Stomach (tissue), 8 donors: ENCODE measurements at regions not wholly inside any gene's neighbourhood (a gene's known extent, or its start where the extent isn't known, plus 50 kb on each side); places are given as distances from the start of the nearest gene placed in this dataset.

ENCODE experiments used
- DNase-seq, 2 donors: peaks; one replicate each; pipeline versions ENCODE4 v3.0.0 to v3.0.0-alpha.2; 2013 to 2019
- H3K27ac ChIP-seq, 5 donors: fragments of 200-600 bp in 4 of 5; sonication (generic) in 4 of 5; one replicate each; pipeline ENCODE4 v1.5.1; 2013 to 2019; ENCODE audit warnings: mild to moderate bottlenecking in 1 of 5, moderate library complexity in 1 of 5
- H3K27me3 ChIP-seq, 3 donors: fragments of 200-600 bp; sonication (generic); one replicate each; pipeline ENCODE4 v1.5.1; 2017 to 2019; ENCODE audit warnings: mixed run types in 1 of 3
- H3K36me3 ChIP-seq, 4 donors: fragments of 200-600 bp; sonication (generic); 1 replicate in 3 of 4; 2 replicates in 1 of 4; pipeline ENCODE4 v1.5.1; 2016 to 2019
- H3K4me1 ChIP-seq, 4 donors: fragments of 200-600 bp; sonication (generic); one replicate each; pipeline ENCODE4 v1.5.1; 2016 to 2019
- H3K4me3 ChIP-seq, 4 donors: fragments of 200-600 bp; sonication (generic) in 3 of 4; one replicate each; pipeline ENCODE4 v1.5.1; 2016 to 2019; ENCODE audit warnings: mild to moderate bottlenecking in 1 of 4
- H3K9me3 ChIP-seq, 4 donors: fragments of 200-600 bp; sonication (generic); one replicate each; pipeline ENCODE4 v1.5.1; 2016 to 2019
- EP300 ChIP-seq: sonication (generic); formaldehyde crosslinking; IDR thresholded peaks from one replicate; pipeline ENCODE4 v1.6.1; 2017; ENCODE audit warnings: antibody characterized with exemption
- POLR2A ChIP-seq, 4 donors: fragments of 450-650 bp; IDR thresholded peaks; one replicate each; pipeline ENCODE4 v1.6.1; 2016; ENCODE audit warnings: antibody characterized with exemption in 4 of 4, control low read depth in 2 of 4, mild to moderate bottlenecking in 1 of 4, moderate library complexity in 1 of 4
- POLR2AphosphoS5 ChIP-seq, 3 donors: sonication (generic); formaldehyde crosslinking; IDR thresholded peaks; one replicate each; pipeline ENCODE4 v1.6.1; 2016; ENCODE audit warnings: antibody characterized with exemption in 3 of 3
- WGBS, 5 donors: extraction: QIAGEN DNeasy Blood & Tissue Kit in 3 of 5; methylation state at CpG; one replicate each; pipeline versions ENCODE4 v1.1.5 to v1.1.7; 2013 to 2018; 5-methylcytosine and 5-hydroxymethylcytosine counted together
- intact Hi-C: fragments of 100-400 bp; cut with DNase I; formaldehyde crosslinking; loops from one replicate; pipeline ENCODE4 v1.15.1; 2023; ENCODE audit warnings: low total_unique reads
- TF ChIP-seq, protein P1 (sequence below), 7 experiments: fragments of 450-650 bp in 4 of 7; fragments of 200-600 bp in 3 of 7; sonication (generic) in 3 of 7; IDR thresholded peaks; one replicate each; pipeline ENCODE4 v1.5.1; 2016 to 2019; ENCODE audit warnings: antibody characterized with exemption in 7 of 7, control low read depth in 2 of 7, mild to moderate bottlenecking in 1 of 7
- donor health status: healthy with polysubstance abuse.
- donor health status: Bipolar disorder and iron deficiency.
- donor health status: healthy.

DNA sequence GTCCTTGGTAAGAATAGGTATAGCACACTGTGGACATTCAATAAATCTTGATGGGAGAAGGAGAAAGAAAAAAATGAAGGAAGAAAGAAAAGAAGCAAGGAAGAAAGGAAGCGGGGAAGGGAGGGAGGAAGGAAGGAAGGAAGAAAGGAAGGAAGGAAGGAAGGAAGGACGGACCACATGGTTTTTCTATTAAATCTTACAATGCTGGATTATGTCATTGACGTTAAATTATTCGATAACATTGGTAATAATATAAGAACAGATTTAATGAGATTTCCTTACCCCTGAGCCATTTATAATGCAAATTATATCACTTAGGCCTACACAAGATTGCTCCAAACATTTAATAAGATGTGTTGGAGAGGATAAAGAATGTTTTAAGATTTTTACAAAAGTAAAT is 124.9 kb upstream of the SYT1 start:
- Histone ChIP-seq H3K36me3 (no peaks in the 10 kb centered on the region), H3K9me3 (no peaks in the 10 kb centered on the region), H3K27ac (no peak overlapping the region), H3K27me3 (no peaks in the 10 kb centered on the region), H3K4me1 (no peaks in the 10 kb centered on the region), H3K4me3 (no peak overlapping the region)
- intact Hi-C loops: no loop called here
- 69 to 93% (median 91%) methylated on average over 4 of the region's 4 CpGs for WGBS, 5 donors
- TF ChIP-seq, protein P1, sequence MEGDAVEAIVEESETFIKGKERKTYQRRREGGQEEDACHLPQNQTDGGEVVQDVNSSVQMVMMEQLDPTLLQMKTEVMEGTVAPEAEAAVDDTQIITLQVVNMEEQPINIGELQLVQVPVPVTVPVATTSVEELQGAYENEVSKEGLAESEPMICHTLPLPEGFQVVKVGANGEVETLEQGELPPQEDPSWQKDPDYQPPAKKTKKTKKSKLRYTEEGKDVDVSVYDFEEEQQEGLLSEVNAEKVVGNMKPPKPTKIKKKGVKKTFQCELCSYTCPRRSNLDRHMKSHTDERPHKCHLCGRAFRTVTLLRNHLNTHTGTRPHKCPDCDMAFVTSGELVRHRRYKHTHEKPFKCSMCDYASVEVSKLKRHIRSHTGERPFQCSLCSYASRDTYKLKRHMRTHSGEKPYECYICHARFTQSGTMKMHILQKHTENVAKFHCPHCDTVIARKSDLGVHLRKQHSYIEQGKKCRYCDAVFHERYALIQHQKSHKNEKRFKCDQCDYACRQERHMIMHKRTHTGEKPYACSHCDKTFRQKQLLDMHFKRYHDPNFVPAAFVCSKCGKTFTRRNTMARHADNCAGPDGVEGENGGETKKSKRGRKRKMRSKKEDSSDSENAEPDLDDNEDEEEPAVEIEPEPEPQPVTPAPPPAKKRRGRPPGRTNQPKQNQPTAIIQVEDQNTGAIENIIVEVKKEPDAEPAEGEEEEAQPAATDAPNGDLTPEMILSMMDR (IDR thresholded peaks at IDR 0.05): no peak
- TF ChIP-seq POLR2A (IDR thresholded peaks at IDR 0.05): no peak
- TF ChIP-seq POLR2AphosphoS5 (IDR thresholded peaks at IDR 0.05): no peak
- no peak for TF ChIP-seq EP300
- no peak for DNase-seq

DNA sequence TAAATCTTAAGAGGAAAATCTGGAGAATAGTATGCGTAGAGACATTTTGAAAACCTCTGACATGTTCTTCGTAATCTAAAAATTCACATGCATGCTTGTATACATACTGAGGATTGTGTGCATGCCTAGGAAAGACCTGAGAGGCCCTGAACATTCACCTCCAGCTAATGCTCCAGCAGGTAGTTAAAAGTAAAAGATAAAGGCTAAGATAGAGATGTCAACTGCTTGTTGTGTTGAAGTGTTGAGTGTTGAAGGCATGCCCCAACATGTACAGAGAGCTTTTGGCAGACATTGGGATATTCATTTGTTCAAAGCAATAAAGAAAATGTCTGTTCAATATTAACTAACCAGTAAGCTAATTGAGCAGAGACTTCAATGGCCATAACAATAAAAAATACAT is 118.6 kb upstream of the SYT1 start:
- DNase-seq: no peak
- Histone ChIP-seq H3K4me1 (no peaks in the 10 kb centered on the region), H3K4me3 (no peak overlapping the region), H3K36me3 (no peaks in the 10 kb centered on the region), H3K27ac (no peak overlapping the region), H3K27me3 (no peaks in the 10 kb centered on the region), H3K9me3 (no peaks in the 10 kb centered on the region)
- whole genome bisulfite sequencing, 5 donors: 81 to 89% (median 83%) methylated on average over 2 of the region's 2 CpGs
- TF ChIP-seq EP300 (no peak), POLR2A (IDR thresholded peaks at IDR 0.05) (no peak), POLR2AphosphoS5 (IDR thresholded peaks at IDR 0.05) (no peak)
- TF ChIP-seq, protein P1 (IDR thresholded peaks at IDR 0.05): no peak
- intact Hi-C loops: no loop called here

DNA sequence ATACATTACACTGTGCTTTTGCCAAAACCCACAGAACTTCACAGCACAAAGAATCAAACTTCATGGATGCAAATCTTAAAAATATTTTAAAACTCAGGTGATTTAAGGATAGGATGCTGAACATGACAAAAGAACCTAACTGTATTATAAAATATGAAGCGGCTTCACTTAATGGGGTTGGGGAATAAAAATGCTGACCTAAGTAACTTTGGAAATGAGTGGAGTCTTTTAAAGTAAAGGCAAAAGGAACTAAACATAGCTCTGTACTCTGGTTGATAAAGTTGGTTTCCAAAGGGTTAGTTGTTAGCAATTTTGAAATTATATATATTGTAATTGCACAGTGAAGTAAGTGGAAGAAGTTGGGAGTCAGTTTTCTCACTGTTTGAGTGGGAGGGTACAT is 111.5 kb upstream of the SYT1 start:
- DNase-seq: no peak
- no peak overlapping the region for H3K4me3 ChIP-seq
- 88 to 96% (median 96%) methylated on average over 1 of the region's 1 CpG for WGBS, 5 donors
- no peak overlapping the region for H3K27ac ChIP-seq
- H3K36me3 ChIP-seq: no peaks in the 10 kb centered on the region
- TF ChIP-seq POLR2A (IDR thresholded peaks at IDR 0.05): no peak
- TF ChIP-seq EP300: no peak
- TF ChIP-seq, protein P1 (IDR thresholded peaks at IDR 0.05): no peak
- TF ChIP-seq POLR2AphosphoS5 (IDR thresholded peaks at IDR 0.05): no peak
- H3K27me3 ChIP-seq: no peaks in the 10 kb centered on the region
- intact Hi-C loops: no loop called here
- H3K9me3 ChIP-seq: no peaks in the 10 kb centered on the region
- H3K4me1 ChIP-seq: no peaks in the 10 kb centered on the region

DNA sequence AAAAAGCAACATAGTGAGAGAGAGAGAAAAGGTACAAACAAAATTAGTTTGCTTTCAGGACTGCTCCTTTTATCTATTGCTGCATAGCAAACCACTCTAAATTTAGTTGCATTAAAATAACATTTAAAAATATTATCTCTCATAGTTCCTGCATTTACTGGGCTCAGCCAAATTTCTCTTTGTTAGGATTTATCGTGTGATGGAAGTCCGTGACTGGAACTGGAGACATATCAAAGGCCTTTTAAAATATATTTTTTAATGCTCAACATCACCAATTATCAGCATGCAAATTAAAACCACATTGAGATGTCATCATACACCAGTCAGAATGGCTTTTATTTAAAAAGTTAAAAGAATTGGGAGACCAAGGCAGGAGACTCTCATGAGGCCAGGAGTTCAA is 107.6 kb upstream of the SYT1 start:
- intact Hi-C loops: no loop called here
- 69 to 90% (median 82%) methylated on average over 2 of the region's 2 CpGs for WGBS, 5 donors
- no peaks in the 10 kb centered on the region for H3K9me3 ChIP-seq
- no peak overlapping the region for H3K27ac ChIP-seq
- H3K4me1 ChIP-seq: no peaks in the 10 kb centered on the region
- no peaks in the 10 kb centered on the region for H3K27me3 ChIP-seq
- no peak for DNase-seq
- TF ChIP-seq EP300 (no peak), POLR2AphosphoS5 (IDR thresholded peaks at IDR 0.05) (no peak), POLR2A (IDR thresholded peaks at IDR 0.05) (no peak)
- TF ChIP-seq, protein P1 (IDR thresholded peaks at IDR 0.05): no peak
- no peak overlapping the region for H3K4me3 ChIP-seq
- no peaks in the 10 kb centered on the region for H3K36me3 ChIP-seq
